NCI-H146 treated with DMSO at 0.1 percent for 48 hours (cell line): ENCODE measurements at regions not wholly inside any gene's neighbourhood (a gene's known extent, or its start where the extent isn't known, plus 50 kb on each side); places are given as distances from the start of the nearest gene placed in this dataset.

Experiments
- DNase-seq: peaks from one replicate; lab custom pipeline; 2025; ENCODE audit not compliant: unreplicated experiment; lab: John Stamatoyannopoulos, UW

DNA sequence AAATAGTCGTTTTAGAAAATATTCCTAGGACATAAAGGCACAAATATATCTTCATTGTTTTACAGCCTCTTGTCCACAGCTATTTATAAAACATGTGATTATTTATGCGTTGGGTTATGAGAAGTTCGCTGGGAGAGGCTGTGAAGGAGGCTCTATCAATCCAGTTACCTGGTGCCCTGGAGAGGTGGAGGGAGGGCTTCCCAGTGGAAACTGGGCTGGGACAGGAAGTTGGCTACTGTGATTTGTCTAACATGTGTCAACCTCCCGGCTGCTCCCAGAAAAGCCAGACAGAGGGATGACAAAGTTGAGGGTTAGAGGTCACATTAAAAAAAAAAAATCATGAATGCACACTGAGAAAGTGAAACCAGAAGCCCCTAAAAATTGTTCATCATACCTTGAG is 346.5 kb downstream of the ZNF536 start:
- DNase-seq: no peak

DNA sequence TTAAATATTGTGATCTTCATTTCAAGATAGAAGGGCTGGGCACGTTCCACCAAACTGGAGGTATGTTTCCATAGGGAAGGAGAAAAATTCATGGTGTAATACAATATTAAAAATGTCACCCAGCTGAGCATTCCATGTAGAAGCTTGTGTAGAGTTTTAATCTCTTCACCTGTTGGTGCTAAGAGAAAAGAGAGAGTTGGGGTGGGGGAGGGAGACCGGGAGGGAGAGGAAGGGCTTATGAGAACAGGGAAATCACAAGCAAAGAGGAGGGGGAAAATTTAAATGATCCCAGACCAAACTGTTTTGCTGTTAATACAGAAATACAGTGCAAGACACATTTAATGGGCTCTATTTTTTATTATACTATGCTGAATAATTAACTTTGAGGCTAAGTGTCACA is 345.8 kb downstream of the ZNF536 start:
- DNase-seq: no peak

DNA sequence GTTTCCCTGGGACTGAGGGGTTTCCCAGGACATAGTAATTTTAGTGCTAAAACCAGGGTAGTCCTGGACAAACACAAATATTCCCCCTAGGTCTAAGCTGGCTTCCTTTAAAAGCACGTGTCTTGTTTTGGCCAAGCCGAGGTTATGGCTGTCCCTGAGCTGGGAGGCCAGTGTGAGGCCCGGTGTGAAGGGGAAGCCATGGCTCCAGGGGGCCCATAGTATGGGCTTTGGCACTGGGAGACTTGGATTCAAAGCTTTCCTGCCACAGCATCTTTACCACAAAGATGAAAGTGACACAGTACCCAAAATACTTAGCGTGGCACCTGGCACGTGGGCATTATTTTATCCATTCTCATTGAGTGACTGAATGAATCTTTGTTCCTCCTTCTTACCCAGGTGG is 345.2 kb downstream of the ZNF536 start:
- DNase-seq: no peak

DNA sequence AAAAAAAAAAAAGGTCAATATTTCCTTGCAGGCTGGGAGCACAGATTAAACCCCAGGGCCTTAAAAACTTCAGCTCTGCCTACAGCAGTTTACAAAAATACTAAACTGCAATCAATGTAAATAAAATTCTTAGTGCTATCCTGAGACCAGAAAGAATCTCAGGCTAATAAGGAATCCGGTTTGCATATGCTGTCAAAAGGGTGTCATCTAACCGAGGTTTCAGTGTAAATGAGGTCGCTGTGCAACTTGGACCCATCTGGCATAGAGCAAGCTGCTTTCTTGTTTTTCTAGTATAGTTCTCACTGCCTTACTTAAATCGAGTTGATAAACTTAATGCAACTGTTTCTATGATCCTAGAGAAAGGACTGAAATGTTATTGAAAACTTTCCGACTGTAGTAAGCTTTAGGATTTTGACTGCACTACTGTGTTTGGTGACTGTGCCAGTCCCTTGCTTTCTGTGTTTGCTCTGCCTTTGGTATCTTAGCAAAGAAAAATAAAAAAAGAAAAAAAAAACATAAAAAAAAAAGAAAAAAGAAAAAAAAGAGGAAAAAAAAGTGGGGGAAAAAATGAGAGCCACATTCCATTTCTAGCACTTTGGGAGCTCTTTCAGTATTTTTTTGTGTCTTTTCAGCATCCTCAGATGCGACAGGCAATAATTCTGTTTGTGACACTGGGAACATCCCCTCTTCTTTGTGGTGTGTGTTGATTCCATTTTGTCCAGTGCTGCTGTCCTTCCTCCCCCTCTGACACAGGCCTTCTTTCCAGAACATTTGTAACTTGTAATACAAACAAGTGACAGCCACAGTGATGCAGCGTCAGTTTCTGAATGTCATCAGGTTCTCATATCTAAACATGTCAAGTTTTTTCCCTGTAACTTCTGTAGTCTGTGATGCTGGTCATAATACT is 340.5 kb downstream of the ZNF536 start:
- no peak for DNase-seq

DNA sequence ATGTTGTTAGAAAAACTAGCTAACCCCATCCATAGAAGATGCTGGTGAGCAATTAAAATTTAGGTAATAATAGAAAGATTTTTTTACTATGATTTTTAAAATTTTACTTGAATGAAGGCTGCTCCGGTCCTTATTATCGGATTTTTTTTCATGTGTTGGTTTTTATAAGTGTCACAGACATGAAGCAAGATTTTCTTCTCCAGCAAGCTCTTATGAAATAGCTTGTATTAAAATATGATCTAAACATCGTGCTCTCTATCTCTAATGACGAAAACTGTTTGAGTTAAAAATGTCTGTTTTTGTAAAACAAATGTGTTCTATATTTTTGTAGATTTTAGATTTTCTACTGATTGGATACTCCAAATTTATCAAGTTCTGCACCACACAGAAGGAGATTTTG is 339.6 kb downstream of the ZNF536 start:
- no peak for DNase-seq

DNA sequence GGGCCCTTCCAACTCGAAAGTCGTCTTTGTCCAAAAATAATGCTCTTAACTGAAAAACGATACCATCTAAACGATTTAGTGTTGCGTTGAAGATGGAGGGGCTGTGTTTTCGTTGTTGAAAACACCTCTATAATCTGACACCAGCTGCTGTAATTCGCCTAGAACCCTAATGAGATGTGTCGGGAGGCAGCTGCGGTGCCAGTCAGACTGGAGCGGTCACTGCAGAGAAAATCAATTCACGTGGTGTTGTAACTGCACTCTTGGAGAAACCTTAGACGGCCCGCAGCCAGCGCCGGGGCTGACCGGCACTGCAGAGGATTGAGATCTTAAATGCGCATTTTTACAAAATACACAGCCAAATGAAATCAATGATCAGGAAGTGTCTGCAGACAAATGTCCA is 339.1 kb downstream of the ZNF536 start:
- DNase-seq: no peak

DNA sequence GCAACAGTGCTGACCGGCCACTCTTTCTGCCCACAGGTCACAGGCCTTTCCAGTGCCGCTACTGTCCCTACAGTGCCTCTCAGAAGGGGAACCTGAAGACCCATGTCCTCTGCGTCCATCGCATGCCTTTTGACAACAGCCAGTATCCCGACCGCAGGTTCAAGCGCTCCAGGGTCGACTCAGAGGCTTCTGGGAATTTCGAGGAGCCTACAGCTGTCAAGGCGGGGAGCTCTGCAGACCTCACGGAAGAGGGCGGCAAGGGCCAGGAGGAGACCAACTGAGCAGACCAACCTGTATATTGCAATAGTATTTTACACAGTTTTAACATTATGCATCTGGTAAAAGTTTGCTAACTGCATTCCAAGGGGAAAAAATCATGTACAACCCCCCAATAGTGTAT is 338.5 kb downstream of the ZNF536 start:
- DNase-seq: no peak

DNA sequence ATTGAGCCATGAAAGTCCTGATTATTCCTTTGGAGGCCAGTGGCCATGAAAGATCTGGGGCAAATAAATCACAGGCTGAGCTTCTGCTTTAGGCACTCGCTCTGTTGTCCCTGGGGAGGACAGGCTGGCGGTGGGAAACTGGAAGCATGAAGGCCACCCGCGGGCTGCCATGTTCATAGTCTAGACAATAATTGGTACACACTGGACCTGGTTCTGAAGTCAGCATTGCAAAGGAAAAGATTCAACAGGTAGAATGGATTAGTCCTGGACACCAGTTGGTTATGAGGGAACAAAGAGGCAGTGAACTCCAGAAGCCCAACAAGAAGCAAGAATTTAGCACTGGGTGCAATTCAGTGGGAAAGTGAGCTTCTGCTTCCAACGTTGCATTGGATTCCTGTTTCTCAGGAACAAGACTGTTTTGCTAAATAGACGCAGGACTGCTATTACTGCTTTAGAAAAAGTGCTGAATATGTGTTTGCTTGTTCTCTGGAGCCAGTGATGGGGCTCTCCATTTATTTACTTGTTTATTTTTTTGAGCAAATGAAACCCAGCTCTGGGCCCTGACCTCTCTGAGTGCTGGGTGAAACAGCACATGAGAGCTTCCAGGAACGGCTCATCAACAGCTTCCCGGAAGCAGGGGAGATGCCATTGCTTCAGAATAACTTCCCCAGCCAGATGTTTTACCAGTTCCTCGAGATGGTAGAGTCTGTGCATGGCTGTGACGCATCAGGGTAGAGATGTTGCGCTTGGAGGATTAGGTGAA is 336.4 kb downstream of the ZNF536 start:
- no peak for DNase-seq

DNA sequence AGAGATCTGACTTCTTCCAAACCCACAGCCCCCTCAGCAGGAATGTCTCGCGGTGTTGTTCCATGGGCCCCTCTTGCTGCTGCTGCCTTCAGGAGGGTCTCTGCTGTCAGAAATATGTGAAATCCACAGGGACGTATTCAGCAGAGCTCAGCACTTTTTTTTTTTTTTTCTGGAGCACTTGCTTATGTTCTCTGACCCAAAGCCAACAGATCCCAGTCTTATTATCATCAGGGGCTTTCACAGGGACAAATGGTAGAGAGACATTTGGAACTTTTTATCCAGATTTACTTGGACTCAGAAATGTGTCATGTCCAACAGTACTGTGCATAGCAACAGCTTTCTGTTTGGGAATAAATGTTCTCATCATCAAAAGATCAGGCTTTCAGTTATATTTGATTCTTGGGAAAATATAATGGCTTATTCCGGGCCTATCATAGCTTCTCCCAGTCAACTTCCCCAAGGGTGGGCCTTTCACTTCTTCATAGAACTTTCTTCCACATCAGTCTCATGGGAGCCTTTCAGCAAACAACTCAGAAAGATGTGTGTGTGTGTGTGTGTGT is 332.7 kb downstream of the ZNF536 start:
- no peak for DNase-seq

DNA sequence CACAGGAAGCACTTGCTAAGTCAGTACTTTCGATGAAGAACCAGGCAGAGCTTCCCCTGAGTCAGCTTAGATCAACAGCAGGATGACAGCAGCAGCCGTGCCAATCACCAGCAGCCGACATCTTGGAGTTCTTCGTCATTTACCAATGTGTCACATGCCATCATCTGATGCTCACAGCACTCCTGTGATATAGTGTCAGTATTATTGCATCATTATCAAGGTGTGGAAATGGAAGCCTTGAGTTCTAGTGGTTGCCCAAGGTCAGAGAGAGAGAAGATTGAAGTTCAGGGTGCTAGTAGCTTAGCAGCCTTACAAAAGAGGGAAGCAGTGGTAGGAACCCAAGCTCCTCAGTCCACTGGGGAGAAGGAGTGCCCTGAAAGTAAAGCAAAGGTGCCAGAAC is 331.5 kb downstream of the ZNF536 start:
- no peak for DNase-seq

DNA sequence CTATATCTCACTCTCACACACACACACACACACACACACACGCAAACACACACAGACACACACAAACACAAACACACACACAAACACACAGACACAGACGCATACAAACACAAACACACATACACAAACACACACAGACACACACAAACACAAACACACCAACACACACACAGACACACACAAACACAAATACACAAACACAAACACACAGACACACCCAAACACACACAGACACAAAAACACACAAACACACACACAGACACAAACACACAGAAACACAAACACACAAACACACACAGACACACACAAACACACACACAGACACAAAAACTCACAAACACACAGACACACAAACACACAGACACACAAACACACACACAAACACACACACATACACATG is 329.0 kb downstream of the ZNF536 start:
- no peak for DNase-seq

DNA sequence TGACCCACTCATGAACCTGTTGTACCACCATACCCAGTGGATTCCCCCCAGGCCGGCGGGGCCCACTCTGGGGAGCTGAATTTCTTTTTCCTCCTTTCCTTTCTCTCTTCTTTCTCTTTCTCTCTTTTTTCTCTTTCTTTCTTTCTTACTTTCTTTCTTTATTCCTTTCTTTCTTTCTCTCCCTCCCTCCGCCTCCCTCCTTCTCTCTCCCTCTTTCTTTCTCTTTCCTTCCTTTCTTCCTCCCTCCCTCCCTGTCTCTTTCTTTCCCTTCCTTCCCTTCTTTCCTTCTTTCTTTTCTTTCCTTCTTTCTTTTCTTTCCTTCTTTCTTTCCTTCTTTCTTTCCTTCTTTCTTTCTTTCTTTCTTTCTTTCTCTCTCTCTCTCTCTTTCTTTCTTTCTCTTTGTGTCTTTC is 327.7 kb downstream of the ZNF536 start:
- DNase-seq: no peak

DNA sequence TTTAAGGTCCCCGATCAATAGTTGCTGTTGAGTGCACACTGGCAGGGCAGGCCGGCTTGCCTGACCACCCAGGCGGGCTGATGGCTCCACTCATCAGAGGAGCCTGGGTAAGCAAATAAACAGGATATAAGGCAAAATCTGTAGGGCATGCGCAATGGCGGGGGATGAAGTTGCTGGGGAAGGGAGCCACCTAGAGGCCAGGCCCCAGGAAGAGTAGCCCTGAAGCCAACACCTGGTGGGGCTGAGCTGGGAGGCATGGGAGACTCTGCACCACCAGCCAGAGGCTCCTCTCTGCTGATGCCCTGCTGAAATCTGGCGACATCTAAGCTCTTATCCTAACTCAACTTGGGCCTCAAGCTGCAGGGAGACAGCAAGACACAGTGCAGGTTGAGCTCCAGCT is 324.3 kb downstream of the ZNF536 start:
- DNase-seq: no peak

DNA sequence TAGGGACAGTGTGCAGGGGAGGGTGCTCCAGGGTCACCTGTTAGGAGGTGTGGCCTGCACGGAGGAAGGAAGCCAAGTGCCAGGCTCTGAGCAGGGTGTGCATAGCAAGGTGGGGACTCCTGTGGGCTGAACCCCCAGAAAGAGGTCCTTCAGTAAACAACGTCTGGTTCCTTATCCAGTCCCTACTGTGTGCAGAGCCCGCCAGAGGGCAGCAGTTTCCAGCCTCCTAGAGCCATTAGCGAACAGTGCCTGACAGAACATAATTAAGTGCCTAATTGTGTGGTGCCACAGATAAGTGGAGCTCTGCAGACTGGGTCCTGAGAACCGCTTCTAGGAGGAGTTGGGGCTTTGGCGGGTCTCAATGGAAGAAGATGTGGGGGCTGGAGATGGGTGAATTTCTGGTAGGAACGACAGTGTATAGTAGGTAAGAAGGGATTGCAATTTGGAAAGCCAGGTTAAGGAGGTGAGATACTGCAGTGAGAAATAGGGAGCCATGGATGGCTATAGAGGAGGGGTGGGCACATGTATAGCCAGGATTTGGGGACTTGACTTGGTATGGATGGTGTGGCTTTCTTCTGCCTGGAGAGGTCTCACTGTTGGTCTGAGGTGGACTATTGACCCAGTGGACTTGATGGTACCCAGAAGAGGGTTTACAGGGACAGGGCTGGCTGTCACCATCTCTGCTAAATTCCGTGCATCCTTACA is 323.1 kb downstream of the ZNF536 start:
- DNase-seq: no peak

DNA sequence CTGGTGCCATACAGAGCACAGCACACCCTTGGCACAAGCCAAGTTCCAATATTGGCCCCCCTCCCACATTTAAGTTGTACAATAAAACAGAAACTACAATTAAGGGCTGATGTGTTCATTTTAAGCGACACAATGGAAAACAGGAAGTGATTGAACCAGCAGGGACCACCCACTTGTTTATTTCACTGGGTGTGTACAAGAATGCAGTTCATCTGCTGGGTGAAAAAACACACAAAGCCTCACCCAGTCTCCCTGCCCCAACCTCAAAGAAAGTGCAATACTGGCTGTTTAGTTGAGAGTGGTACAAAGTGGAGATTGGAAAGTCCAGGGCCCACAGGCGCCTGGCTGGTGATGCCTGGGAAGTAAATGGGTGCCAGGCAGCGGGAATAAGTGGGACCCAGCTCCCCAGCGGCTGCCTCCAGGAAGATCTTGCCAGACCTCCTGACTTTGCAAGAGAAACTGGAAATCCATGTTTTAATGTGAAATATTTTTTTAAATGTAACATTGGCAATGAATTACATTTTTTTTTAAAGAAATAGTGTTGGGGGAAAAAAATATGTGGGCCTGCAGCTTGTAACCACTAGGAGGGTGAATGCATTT is 322.1 kb downstream of the ZNF536 start:
- DNase-seq: no peak

DNA sequence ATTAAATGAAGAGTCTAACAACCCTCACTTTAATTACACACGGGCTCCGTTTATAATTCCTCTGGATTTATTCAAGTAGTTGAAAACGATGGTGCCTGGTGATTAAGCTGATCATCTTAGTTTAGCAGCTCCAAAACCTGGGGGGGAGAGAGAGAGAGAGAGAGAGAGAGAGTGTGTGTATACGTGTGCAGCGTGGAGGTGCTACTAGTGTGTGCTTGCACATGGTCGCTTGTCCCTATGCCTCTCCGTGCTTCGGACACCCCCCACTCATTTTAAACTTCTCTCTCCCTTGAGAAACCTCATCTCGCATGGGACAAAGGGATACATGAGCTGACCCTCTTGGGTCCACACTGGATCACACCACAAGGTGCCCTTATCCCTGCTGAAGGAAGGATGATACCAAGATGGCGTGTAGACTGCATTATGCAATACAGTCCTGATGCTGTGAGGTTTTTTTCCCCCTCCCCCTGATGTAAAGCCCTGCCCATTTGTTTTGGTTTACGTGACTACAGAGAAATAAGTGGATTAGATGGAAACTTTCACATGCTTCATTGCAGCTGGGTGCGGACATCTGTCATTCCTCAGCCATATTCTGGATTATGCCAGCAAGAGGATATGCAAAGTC is 320.8 kb downstream of the ZNF536 start:
- DNase-seq: no peak

DNA sequence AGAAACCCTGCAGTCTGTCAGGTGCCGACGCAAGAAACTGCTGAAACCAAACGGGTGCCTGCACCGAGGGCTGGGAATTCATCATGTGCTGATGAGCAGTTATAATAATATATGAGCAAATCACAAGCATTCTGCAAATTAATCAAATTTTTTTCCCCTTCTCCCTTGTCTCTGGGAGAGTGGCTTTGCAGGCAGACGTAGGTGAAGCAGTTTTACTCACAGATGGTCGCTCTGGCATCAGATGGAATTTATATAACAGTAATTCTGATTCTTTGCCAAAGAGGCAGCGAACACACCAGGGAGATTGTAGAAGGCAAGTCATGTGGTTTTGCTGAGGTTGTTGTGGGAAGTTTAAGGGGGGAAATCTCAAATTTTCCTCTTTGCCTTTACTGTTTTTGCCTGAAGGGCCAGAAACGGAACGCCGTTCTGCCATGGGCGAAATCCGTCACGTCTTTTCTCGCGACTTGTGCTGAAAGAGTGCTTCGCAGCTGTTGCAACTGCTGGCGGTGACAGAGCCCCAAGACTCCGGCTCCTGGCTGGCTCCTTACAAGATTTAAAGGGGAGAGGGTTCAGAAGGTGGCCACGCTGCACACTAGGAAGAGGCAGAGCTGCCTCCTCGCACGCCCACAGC is 320.1 kb downstream of the ZNF536 start:
- DNase-seq: no peak

DNA sequence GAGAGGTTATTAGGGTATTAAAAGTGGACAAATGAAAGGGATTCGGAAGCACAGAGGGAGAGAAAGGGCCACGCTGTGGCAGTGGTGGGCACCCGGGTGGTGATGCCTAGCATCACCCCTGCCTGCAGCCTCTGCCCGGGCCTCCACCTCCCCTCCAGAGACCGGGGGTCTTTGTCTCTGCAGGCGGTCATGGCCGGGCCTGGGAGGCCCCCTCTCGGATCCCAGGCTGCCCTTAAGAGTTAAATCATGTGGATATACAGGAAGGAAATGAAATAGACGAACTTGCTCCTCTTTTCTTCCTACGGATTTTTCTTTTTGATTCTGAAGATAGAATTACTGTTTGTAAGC is 319.6 kb downstream of the ZNF536 start:
- DNase-seq: no peak

DNA sequence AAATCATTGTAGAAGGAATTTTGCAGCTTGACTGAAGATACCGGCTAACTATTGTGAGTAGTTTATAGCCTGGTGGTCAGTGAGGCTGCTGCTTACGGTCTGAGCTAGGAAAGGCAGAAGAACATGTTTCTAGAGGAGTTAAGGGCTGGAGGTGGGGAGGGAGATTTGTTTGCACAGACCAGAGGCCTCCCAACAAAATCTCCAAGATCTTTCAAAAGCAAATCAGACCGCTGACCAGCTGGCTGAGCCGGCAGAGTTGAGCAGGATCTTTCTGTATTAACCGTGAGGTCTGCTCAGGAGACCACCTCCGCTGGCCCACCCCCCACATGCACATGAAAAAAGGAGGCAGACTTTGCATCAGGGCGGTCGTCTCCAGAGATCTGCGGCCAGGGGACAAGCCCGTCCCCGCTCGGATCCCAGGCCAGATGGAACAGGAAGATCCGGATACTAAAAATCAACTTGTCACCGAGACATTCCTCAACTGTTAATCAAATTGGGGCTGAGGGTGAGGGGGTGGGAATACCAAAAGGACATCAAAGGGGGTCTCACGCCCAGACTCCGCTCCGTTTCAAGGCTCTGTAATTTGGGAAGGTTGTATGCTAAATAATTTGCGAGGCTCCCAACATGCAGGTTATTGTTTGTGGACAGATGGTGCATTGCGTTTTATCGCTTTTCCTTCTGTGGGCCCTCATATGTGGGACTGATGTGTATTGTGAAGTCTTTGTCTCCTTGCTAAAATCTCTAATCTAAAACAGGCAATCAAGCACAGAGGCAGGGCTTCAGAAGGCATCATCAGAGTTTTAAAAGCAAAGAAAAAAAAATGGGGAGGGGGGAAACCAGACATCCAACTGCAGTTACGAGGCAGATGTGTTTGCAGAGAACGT is 319.0 kb downstream of the ZNF536 start:
- DNase-seq: no peak
